ENCODE measurements at regions not wholly inside any gene's neighbourhood (a gene's known extent, or its start where the extent isn't known, plus 50 kb on each side); places are given as distances from the start of the nearest gene placed in this dataset.

GRCh38 chr13:97127842-97128241 lies 94.3 kb upstream of the MBNL2 start:
- TF ChIP-seq CTCF (IDR thresholded peaks at IDR 0.05), result no peak
- no peak for TF ChIP-seq POLR2A (IDR thresholded peaks at IDR 0.05)
